SU-DHL-6 (cell line): ENCODE measurements at regions not wholly inside any gene's neighbourhood (a gene's known extent, or its start where the extent isn't known, plus 50 kb on each side); places are given as distances from the start of the nearest gene placed in this dataset.

Experiments
- CTCF ChIP-seq: fragments of 200-600 bp; sonication (generic); IDR thresholded peaks from one replicate; pipeline ENCODE4 v1.5.1; 2017; ENCODE audit warnings: antibody characterized with exemption, mild to moderate bottlenecking, low read length, moderate library complexity; ENCODE audit not compliant: insufficient read depth, poor library complexity, severe bottlenecking
- EZH2phosphoT487 ChIP-seq: fragments of 200-600 bp; sonication (generic), shearing (Covaris generic); conservative IDR thresholded peaks from 2 replicates; pipeline ENCODE4 v1.6.1; 2018; ENCODE audit warnings: mild to moderate bottlenecking, antibody characterized with exemption, low read length, moderate library complexity, mixed read lengths

GRCh38 chr20:52493171-52493721 lies 301.7 kb upstream of the ZFP64 start:
- TF ChIP-seq CTCF = no peak
- no peak for TF ChIP-seq EZH2phosphoT487
